ENCODE measurements at regions not wholly inside any gene's neighbourhood (a gene's known extent, or its start where the extent isn't known, plus 50 kb on each side); places are given as distances from the start of the nearest gene placed in this dataset.

GRCh38 chr13:66171920-66172319 is 1058.2 kb downstream of the PCDH9 start:
- Mint-ChIP-seq H3K27ac (no peak overlapping the region), H3K4me3 (no peak overlapping the region), H3K9me3 (no peaks in the 10 kb centered on the region), H3K4me1 (no peaks in the 10 kb centered on the region), H3K36me3 (ENCODE audit: low read depth) (no peaks in the 10 kb centered on the region), H3K27me3 (ENCODE audit: insufficient read depth, low read depth, poor library complexity) (no peaks in the 10 kb centered on the region)
- Histone ChIP-seq H3K9me2 (ENCODE audit: insufficient read depth) (no peaks in the 10 kb centered on the region), H3K27ac (ENCODE audit: low read depth) (no peak overlapping the region), H3K4me3 (no peak overlapping the region), H3K79me2 (replicated peaks; ENCODE audit: insufficient read depth) (no peaks in the 10 kb centered on the region), H3K27me3 (ENCODE audit: insufficient read depth) (no peaks in the 10 kb centered on the region), H3K4me1 (ENCODE audit: insufficient read depth) (no peaks in the 10 kb centered on the region), H4K20me1 (replicated peaks; ENCODE audit: insufficient read depth) (no peaks in the 10 kb centered on the region), H3K36me3 (ENCODE audit: insufficient read depth) (no peaks in the 10 kb centered on the region), H3K4me2 (no peak overlapping the region), H3F3A (replicated peaks; ENCODE audit: low read depth) (no peaks in the 10 kb centered on the region), H2AFZ (no peak overlapping the region)
- ATAC-seq: no peak
- DNase-seq (ENCODE audit: low spot score): no peak
- TF ChIP-seq EZH2phosphoT487 (IDR thresholded peaks at IDR 0.05; ENCODE audit: unreplicated experiment): no peak
- TF ChIP-seq JUNB (IDR thresholded peaks at IDR 0.05; ENCODE audit: unreplicated experiment): no peak
- no peak for TF ChIP-seq STAT1 (IDR thresholded peaks at IDR 0.05; ENCODE audit: unreplicated experiment)
- no peak for TF ChIP-seq ZNF114 (CRISPR knock-in tag; IDR thresholded peaks at IDR 0.05)
- TF ChIP-seq CTCF (conservative IDR thresholded peaks at IDR 0.05; ENCODE audit: low read depth in 2 of 2): no peak
- TF ChIP-seq ZNF331 (CRISPR knock-in tag; IDR thresholded peaks at IDR 0.05; ENCODE audit: low read depth): no peak
- no peak for TF ChIP-seq EZH2 (IDR thresholded peaks at IDR 0.05; ENCODE audit: low read depth, unreplicated experiment)
- no peak for TF ChIP-seq CREB1 (CRISPR knock-in tag; IDR thresholded peaks at IDR 0.05; ENCODE audit: low read depth)
- no peak for TF ChIP-seq ETS1 (IDR thresholded peaks at IDR 0.05)
- TF ChIP-seq ZNF462 (CRISPR knock-in tag; IDR thresholded peaks at IDR 0.05): no peak
- TF ChIP-seq POLR2AphosphoS5 (IDR thresholded peaks at IDR 0.05; ENCODE audit: low read depth): no peak
- no peak for TF ChIP-seq REST (IDR thresholded peaks at IDR 0.05; ENCODE audit: unreplicated experiment)
- TF ChIP-seq NANOG (IDR thresholded peaks at IDR 0.05; ENCODE audit: borderline replicate concordance): no peak

Measured in GM23338 (cell line).